Gastroesophageal sphincter (tissue), 2 donors: ENCODE measurements at regions not wholly inside any gene's neighbourhood (a gene's known extent, or its start where the extent isn't known, plus 50 kb on each side); places are given as distances from the start of the nearest gene placed in this dataset.

Experiments used
- EP300 ChIP-seq: sonication (generic); formaldehyde crosslinking; IDR thresholded peaks from one replicate; pipeline ENCODE4 v1.6.1; 2017; ENCODE audit warnings: antibody characterized with exemption, mild to moderate bottlenecking
- POLR2A ChIP-seq, 2 donors: fragments of 450-650 bp; IDR thresholded peaks; one replicate each; pipeline ENCODE4 v1.6.1; 2017; ENCODE audit warnings: antibody characterized with exemption in 2 of 2, mild to moderate bottlenecking in 2 of 2, moderate library complexity in 1 of 2
- POLR2AphosphoS5 ChIP-seq: sonication (generic); formaldehyde crosslinking; IDR thresholded peaks from one replicate; pipeline ENCODE4 v1.6.1; 2017; ENCODE audit warnings: antibody characterized with exemption

- no peak for TF ChIP-seq POLR2A (IDR thresholded peaks at IDR 0.05)
- TF ChIP-seq POLR2AphosphoS5, result no peak
- TF ChIP-seq EP300, result no peak
These were observed 897.3 kb downstream of the METTL15 start for GRCh38 chr11:29005401-29005980.
